ENCODE measurements at regions not wholly inside any gene's neighbourhood (a gene's known extent, or its start where the extent isn't known, plus 50 kb on each side); places are given as distances from the start of the nearest gene placed in this dataset.
A peak's percentile ranks its signal among the peaks of the same experiment; 100 is the strongest.
"Not testable (repeated sequence)": the region's sequence is repeated elsewhere in the genome, so short reads cannot be mapped to it uniquely, and the experiment has no call there.

- no peak for DNase-seq (ENCODE audit: low read depth)
These were observed 1552.2 kb downstream of the PCDH9 start for GRCh38 chr13:65677906-65678305.

GRCh38 chr13:65675383-65675782 is 1554.8 kb downstream of the PCDH9 start:
- not testable (repeated sequence) for DNase-seq (ENCODE audit: low read depth)

- DNase-seq (ENCODE audit: low read depth), result no peak
These were observed 1560.0 kb downstream of the PCDH9 start for GRCh38 chr13:65670014-65670625.

GRCh38 chr13:65660731-65661130 is 1569.4 kb downstream of the PCDH9 start:
- DNase-seq (ENCODE audit: low read depth), result no peak

GRCh38 chr13:65656740-65657329 is 1573.3 kb downstream of the PCDH9 start:
- no peak for DNase-seq (ENCODE audit: low read depth)

- no peak for DNase-seq (ENCODE audit: low read depth)
These were observed 1576.5 kb downstream of the PCDH9 start for GRCh38 chr13:65653613-65654012.

GRCh38 chr13:65650321-65650720 is 1579.8 kb downstream of the PCDH9 start:
- DNase-seq (ENCODE audit: low read depth), result no peak

- no peak for DNase-seq (ENCODE audit: low read depth)
These were observed 1587.1 kb downstream of the PCDH9 start for GRCh38 chr13:65642996-65643395.

- no peak for DNase-seq (ENCODE audit: low read depth)
These were observed 1587.8 kb downstream of the PCDH9 start for GRCh38 chr13:65642301-65642700.

GRCh38 chr13:65638572-65639168 is 1591.5 kb downstream of the PCDH9 start:
- peak; percentile 11 for DNase-seq (ENCODE audit: low read depth)

GRCh38 chr13:65633806-65634205 is 1596.3 kb downstream of the PCDH9 start:
- no peak for DNase-seq (ENCODE audit: low read depth)

GRCh38 chr13:65631078-65631477 is 1599.1 kb downstream of the PCDH9 start:
- DNase-seq (ENCODE audit: low read depth), result no peak

GRCh38 chr13:65629926-65630325 is 1600.2 kb downstream of the PCDH9 start:
- no peak for DNase-seq (ENCODE audit: low read depth)

GRCh38 chr13:65623148-65623547 is 1607.0 kb downstream of the PCDH9 start:
- DNase-seq (ENCODE audit: low read depth), result no peak

GRCh38 chr13:65615506-65615905 is 1614.6 kb downstream of the PCDH9 start:
- no peak for DNase-seq (ENCODE audit: low read depth)

- DNase-seq (ENCODE audit: low read depth), result no peak
These were observed 1617.1 kb downstream of the PCDH9 start for GRCh38 chr13:65613004-65613403.

- no peak for DNase-seq (ENCODE audit: low read depth)
These were observed 1620.8 kb downstream of the PCDH9 start for GRCh38 chr13:65609350-65609749.

- no peak for DNase-seq (ENCODE audit: low read depth)
These were observed 1623.5 kb downstream of the PCDH9 start for GRCh38 chr13:65606622-65607021.

- no peak for DNase-seq (ENCODE audit: low read depth)
These were observed 1624.7 kb downstream of the PCDH9 start for GRCh38 chr13:65605396-65605795.

- DNase-seq (ENCODE audit: low read depth), result no peak
These were observed 1627.0 kb downstream of the PCDH9 start for GRCh38 chr13:65603160-65603559.

GRCh38 chr13:65601855-65602254 is 1628.3 kb downstream of the PCDH9 start:
- DNase-seq (ENCODE audit: low read depth), result no peak

- no peak for DNase-seq (ENCODE audit: low read depth)
These were observed 1629.4 kb downstream of the PCDH9 start for GRCh38 chr13:65600702-65601101.

Data from CMK (cell line).